ENCODE measurements at regions not wholly inside any gene's neighbourhood (a gene's known extent, or its start where the extent isn't known, plus 50 kb on each side); places are given as distances from the start of the nearest gene placed in this dataset.
A peak's percentile ranks its signal among the peaks of the same experiment; 100 is the strongest.

- WGBS, 2 donors (ENCODE audit: extremely low coverage in 2 of 2, insufficient read length in 2 of 2, insufficient replicate concordance in 1 of 2): no CpG with 5 or more reads among the region's 3 CpGs
Measured at GRCh38 chr14:97564334-97564733, 767.2 kb downstream of the VRK1 start.

DNA sequence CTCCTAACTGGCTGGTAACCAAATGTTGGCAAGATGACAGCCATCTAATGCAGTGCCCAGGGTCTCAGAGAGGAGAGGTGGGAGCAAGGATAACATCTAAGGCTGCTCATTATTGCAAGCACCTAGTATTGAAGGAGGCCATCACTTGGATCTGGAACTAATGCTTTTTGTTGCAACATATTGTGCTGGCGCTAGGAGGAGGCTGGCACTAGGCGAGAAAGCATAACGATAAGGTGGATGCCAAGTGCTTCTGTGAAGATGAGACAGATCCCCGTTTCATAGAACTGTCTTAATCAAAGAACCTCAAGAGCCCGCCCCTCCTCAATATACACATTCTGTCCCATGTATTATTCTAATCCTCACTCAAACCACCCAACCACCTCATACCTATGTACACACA is 774.0 kb downstream of the VRK1 start:
- no peak overlapping the region for H3K4ac ChIP-seq (ENCODE audit: low read length)
- no CpG with 5 or more reads among the region's 5 CpGs for WGBS, 2 donors (ENCODE audit: extremely low coverage in 2 of 2, insufficient read length in 2 of 2, insufficient replicate concordance in 1 of 2)

More at GRCh38 chr14:97564334-97564733, 767.2 kb downstream of the VRK1 start:
- no peak for DNase-seq (ENCODE audit: low spot score)
- Histone ChIP-seq H3K4me3 (ENCODE audit: low read length in 2 of 2) (no peak overlapping the region), H3K23ac (ENCODE audit: low read depth, low read length, poor library complexity) (no peak overlapping the region), H2BK12ac (ENCODE audit: low read length) (no peak overlapping the region), H4K91ac (ENCODE audit: low read depth, low read length, poor library complexity) (no peak overlapping the region), H2AFZ (ENCODE audit: low read length) (no peak overlapping the region), H3K27me3 (ENCODE audit: control insufficient read depth in 3 of 3, insufficient read depth in 3 of 3, low read depth in 1 of 3, low read length in 3 of 3) (no peaks in the 10 kb centered on the region), H3K4me1 (ENCODE audit: control insufficient read depth in 2 of 2, insufficient read depth in 1 of 2, low read depth in 1 of 2, low read length in 2 of 2) (no peaks in the 10 kb centered on the region), H3K9me3 (replicated peaks in 1 of 2; ENCODE audit: control insufficient read depth in 2 of 2, insufficient read depth in 1 of 2, low read depth in 1 of 2, low read length in 2 of 2) (no peaks in the 10 kb centered on the region), H3K79me1 (ENCODE audit: low read depth, low read length) (no peaks in the 10 kb centered on the region), H3K4ac (ENCODE audit: low read length) (no peak overlapping the region), H3K9ac (ENCODE audit: low read depth, low read length, poor library complexity) (no peak overlapping the region), H4K8ac (ENCODE audit: low read depth, low read length) (no peak overlapping the region), H2AK5ac (ENCODE audit: low read depth, low read length) (no peak overlapping the region), H2BK5ac (ENCODE audit: low read length) (no peak overlapping the region), H3K18ac (ENCODE audit: low read length) (no peak overlapping the region), H3K14ac (ENCODE audit: low read length) (no peak overlapping the region), H3K36me3 (replicated peaks in 1 of 2; ENCODE audit: control insufficient read depth in 2 of 2, insufficient read depth in 2 of 2, low read length in 2 of 2) (no peaks in the 10 kb centered on the region), H2BK120ac (ENCODE audit: low read depth, low read length) (no peak overlapping the region), H3K27ac (replicated peaks; ENCODE audit: low read length) (no peak overlapping the region), H2BK15ac (ENCODE audit: low read length) (no peak overlapping the region), H3K4me2 (ENCODE audit: insufficient read depth, low read length, poor library complexity, severe bottlenecking) (no peak overlapping the region)

GRCh38 chr14:97571866-97572555 is 774.8 kb downstream of the VRK1 start:
- no peak overlapping the region for H3K18ac ChIP-seq (ENCODE audit: low read length)
- WGBS, 2 donors (ENCODE audit: extremely low coverage in 2 of 2, insufficient read length in 2 of 2, insufficient replicate concordance in 1 of 2): no CpG with 5 or more reads among the region's 5 CpGs
- no peaks in the 10 kb centered on the region for H3K4me1 ChIP-seq (ENCODE audit: control insufficient read depth in 2 of 2, insufficient read depth in 1 of 2, low read depth in 1 of 2, low read length in 2 of 2)
- no peak overlapping the region for H3K14ac ChIP-seq (ENCODE audit: low read length)
- H3K4me2 ChIP-seq (ENCODE audit: insufficient read depth, low read length, poor library complexity, severe bottlenecking): no peak overlapping the region
- no peaks in the 10 kb centered on the region for H3K36me3 ChIP-seq (replicated peaks in 1 of 2; ENCODE audit: control insufficient read depth in 2 of 2, insufficient read depth in 2 of 2, low read length in 2 of 2)
- no peak for DNase-seq (ENCODE audit: low spot score)
- no peak overlapping the region for H3K27ac ChIP-seq (replicated peaks; ENCODE audit: low read length)
- no peaks in the 10 kb centered on the region for H3K79me1 ChIP-seq (ENCODE audit: low read depth, low read length)
- no peaks in the 10 kb centered on the region for H3K9me3 ChIP-seq (replicated peaks in 1 of 2; ENCODE audit: control insufficient read depth in 2 of 2, insufficient read depth in 1 of 2, low read depth in 1 of 2, low read length in 2 of 2)
- H3K23ac ChIP-seq (ENCODE audit: low read depth, low read length, poor library complexity): no peak overlapping the region
- H2BK15ac ChIP-seq (ENCODE audit: low read length): no peak overlapping the region
- H3K4ac ChIP-seq (ENCODE audit: low read length): no peak overlapping the region
- no peak overlapping the region for H2BK5ac ChIP-seq (ENCODE audit: low read length)
- no peak overlapping the region for H2BK12ac ChIP-seq (ENCODE audit: low read length)
- H2BK120ac ChIP-seq (ENCODE audit: low read depth, low read length): no peak overlapping the region
- H3K9ac ChIP-seq (ENCODE audit: low read depth, low read length, poor library complexity): no peak overlapping the region
- H3K4me3 ChIP-seq (ENCODE audit: low read length in 2 of 2): no peak overlapping the region
- peaks cover 0 to 6% (median 0%) of the 10 kb centered on the region in 3 experiments for H3K27me3 ChIP-seq (ENCODE audit: control insufficient read depth in 3 of 3, insufficient read depth in 3 of 3, low read depth in 1 of 3, low read length in 3 of 3)
- H2AK5ac ChIP-seq (ENCODE audit: low read depth, low read length): no peak overlapping the region
- no peak overlapping the region for H4K91ac ChIP-seq (ENCODE audit: low read depth, low read length, poor library complexity)
- no peak overlapping the region for H4K8ac ChIP-seq (ENCODE audit: low read depth, low read length)
- no peak overlapping the region for H2AFZ ChIP-seq (ENCODE audit: low read length)

More for the DNA sequence above, 774.0 kb downstream of the VRK1 start:
- no peak overlapping the region for H3K23ac ChIP-seq (ENCODE audit: low read depth, low read length, poor library complexity)
- H3K9me3 ChIP-seq (replicated peaks in 1 of 2; ENCODE audit: control insufficient read depth in 2 of 2, insufficient read depth in 1 of 2, low read depth in 1 of 2, low read length in 2 of 2): no peaks in the 10 kb centered on the region
- H2BK12ac ChIP-seq (ENCODE audit: low read length): no peak overlapping the region
- no peak overlapping the region for H2BK120ac ChIP-seq (ENCODE audit: low read depth, low read length)
- no peak overlapping the region for H3K14ac ChIP-seq (ENCODE audit: low read length)
- no peaks in the 10 kb centered on the region for H3K36me3 ChIP-seq (replicated peaks in 1 of 2; ENCODE audit: control insufficient read depth in 2 of 2, insufficient read depth in 2 of 2, low read length in 2 of 2)
- H3K4me3 ChIP-seq (ENCODE audit: low read length in 2 of 2): no peak overlapping the region
- H3K4me2 ChIP-seq (ENCODE audit: insufficient read depth, low read length, poor library complexity, severe bottlenecking): no peak overlapping the region
- no peak for DNase-seq (ENCODE audit: low spot score)
- H3K27ac ChIP-seq (replicated peaks; ENCODE audit: low read length): no peak overlapping the region
- no peak overlapping the region for H2BK5ac ChIP-seq (ENCODE audit: low read length)
- H2AFZ ChIP-seq (ENCODE audit: low read length): no peak overlapping the region
- no peaks in the 10 kb centered on the region for H3K79me1 ChIP-seq (ENCODE audit: low read depth, low read length)
- no peak overlapping the region for H2BK15ac ChIP-seq (ENCODE audit: low read length)
- no peak overlapping the region for H2AK5ac ChIP-seq (ENCODE audit: low read depth, low read length)
- H3K18ac ChIP-seq (ENCODE audit: low read length): no peak overlapping the region
- no peak overlapping the region for H4K8ac ChIP-seq (ENCODE audit: low read depth, low read length)
- H3K4me1 ChIP-seq (ENCODE audit: control insufficient read depth in 2 of 2, insufficient read depth in 1 of 2, low read depth in 1 of 2, low read length in 2 of 2): no peaks in the 10 kb centered on the region
- peaks cover 0 to 6% (median 0%) of the 10 kb centered on the region in 3 experiments for H3K27me3 ChIP-seq (ENCODE audit: control insufficient read depth in 3 of 3, insufficient read depth in 3 of 3, low read depth in 1 of 3, low read length in 3 of 3)
- no peak overlapping the region for H3K9ac ChIP-seq (ENCODE audit: low read depth, low read length, poor library complexity)
- no peak overlapping the region for H4K91ac ChIP-seq (ENCODE audit: low read depth, low read length, poor library complexity)

GRCh38 chr14:97572583-97573458 is 775.6 kb downstream of the VRK1 start:
- WGBS, 2 donors (ENCODE audit: extremely low coverage in 2 of 2, insufficient read length in 2 of 2, insufficient replicate concordance in 1 of 2): no CpG with 5 or more reads among the region's 19 CpGs
- H3K4me3 ChIP-seq (ENCODE audit: low read length in 2 of 2): no peak overlapping the region
- DNase-seq (ENCODE audit: low spot score): no peak
- no peaks in the 10 kb centered on the region for H3K79me1 ChIP-seq (ENCODE audit: low read depth, low read length)
- H4K8ac ChIP-seq (ENCODE audit: low read depth, low read length): no peak overlapping the region
- H2BK5ac ChIP-seq (ENCODE audit: low read length): no peak overlapping the region
- H3K23ac ChIP-seq (ENCODE audit: low read depth, low read length, poor library complexity): no peak overlapping the region
- H4K91ac ChIP-seq (ENCODE audit: low read depth, low read length, poor library complexity): no peak overlapping the region
- H3K27me3 ChIP-seq (ENCODE audit: control insufficient read depth in 3 of 3, insufficient read depth in 3 of 3, low read depth in 1 of 3, low read length in 3 of 3): peaks cover 0 to 6% (median 0%) of the 10 kb centered on the region in 3 experiments
- no peak overlapping the region for H3K18ac ChIP-seq (ENCODE audit: low read length)
- no peak overlapping the region for H2AK5ac ChIP-seq (ENCODE audit: low read depth, low read length)
- H3K27ac ChIP-seq (replicated peaks; ENCODE audit: low read length): no peak overlapping the region
- no peak overlapping the region for H3K14ac ChIP-seq (ENCODE audit: low read length)
- H3K36me3 ChIP-seq (replicated peaks in 1 of 2; ENCODE audit: control insufficient read depth in 2 of 2, insufficient read depth in 2 of 2, low read length in 2 of 2): no peaks in the 10 kb centered on the region
- H3K9ac ChIP-seq (ENCODE audit: low read depth, low read length, poor library complexity): no peak overlapping the region
- H2BK12ac ChIP-seq (ENCODE audit: low read length): no peak overlapping the region
- H2BK15ac ChIP-seq (ENCODE audit: low read length): no peak overlapping the region
- no peak overlapping the region for H2BK120ac ChIP-seq (ENCODE audit: low read depth, low read length)
- H3K4me1 ChIP-seq (ENCODE audit: control insufficient read depth in 2 of 2, insufficient read depth in 1 of 2, low read depth in 1 of 2, low read length in 2 of 2): no peaks in the 10 kb centered on the region
- H3K4ac ChIP-seq (ENCODE audit: low read length): no peak overlapping the region
- peak overlapping the region; percentile 76 for H2AFZ ChIP-seq (ENCODE audit: low read length)
- no peaks in the 10 kb centered on the region for H3K9me3 ChIP-seq (replicated peaks in 1 of 2; ENCODE audit: control insufficient read depth in 2 of 2, insufficient read depth in 1 of 2, low read depth in 1 of 2, low read length in 2 of 2)
- no peak overlapping the region for H3K4me2 ChIP-seq (ENCODE audit: insufficient read depth, low read length, poor library complexity, severe bottlenecking)
